ENCODE measurements at regions not wholly inside any gene's neighbourhood (a gene's known extent, or its start where the extent isn't known, plus 50 kb on each side); places are given as distances from the start of the nearest gene placed in this dataset.
A peak's percentile ranks its signal among the peaks of the same experiment; 100 is the strongest.

DNA sequence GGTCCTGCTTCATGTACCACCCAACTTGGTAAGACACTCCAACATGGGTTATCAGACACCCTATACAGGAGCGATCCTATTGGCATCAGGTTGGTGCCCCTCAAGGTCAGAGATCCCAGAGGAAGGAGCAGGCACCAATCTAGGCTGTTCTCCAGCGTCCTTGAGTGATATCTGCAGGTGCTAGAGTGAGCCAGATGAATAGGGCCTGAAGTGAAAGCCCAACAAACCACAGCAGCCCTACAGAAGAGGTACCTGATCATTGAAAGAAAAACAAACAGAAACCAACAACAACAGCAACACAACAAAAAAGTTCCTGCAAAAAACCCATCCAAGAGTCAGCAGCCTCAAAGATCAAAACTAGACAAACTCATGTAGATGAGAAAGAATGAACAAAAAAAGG lies 584.8 kb downstream of the HINT1 start (continued):
- TF ChIP-seq, protein P1, sequence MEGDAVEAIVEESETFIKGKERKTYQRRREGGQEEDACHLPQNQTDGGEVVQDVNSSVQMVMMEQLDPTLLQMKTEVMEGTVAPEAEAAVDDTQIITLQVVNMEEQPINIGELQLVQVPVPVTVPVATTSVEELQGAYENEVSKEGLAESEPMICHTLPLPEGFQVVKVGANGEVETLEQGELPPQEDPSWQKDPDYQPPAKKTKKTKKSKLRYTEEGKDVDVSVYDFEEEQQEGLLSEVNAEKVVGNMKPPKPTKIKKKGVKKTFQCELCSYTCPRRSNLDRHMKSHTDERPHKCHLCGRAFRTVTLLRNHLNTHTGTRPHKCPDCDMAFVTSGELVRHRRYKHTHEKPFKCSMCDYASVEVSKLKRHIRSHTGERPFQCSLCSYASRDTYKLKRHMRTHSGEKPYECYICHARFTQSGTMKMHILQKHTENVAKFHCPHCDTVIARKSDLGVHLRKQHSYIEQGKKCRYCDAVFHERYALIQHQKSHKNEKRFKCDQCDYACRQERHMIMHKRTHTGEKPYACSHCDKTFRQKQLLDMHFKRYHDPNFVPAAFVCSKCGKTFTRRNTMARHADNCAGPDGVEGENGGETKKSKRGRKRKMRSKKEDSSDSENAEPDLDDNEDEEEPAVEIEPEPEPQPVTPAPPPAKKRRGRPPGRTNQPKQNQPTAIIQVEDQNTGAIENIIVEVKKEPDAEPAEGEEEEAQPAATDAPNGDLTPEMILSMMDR (conservative IDR thresholded peaks at IDR 0.05; ENCODE audit: low read depth in 2 of 2), result no peak
- TF ChIP-seq, protein P2, sequence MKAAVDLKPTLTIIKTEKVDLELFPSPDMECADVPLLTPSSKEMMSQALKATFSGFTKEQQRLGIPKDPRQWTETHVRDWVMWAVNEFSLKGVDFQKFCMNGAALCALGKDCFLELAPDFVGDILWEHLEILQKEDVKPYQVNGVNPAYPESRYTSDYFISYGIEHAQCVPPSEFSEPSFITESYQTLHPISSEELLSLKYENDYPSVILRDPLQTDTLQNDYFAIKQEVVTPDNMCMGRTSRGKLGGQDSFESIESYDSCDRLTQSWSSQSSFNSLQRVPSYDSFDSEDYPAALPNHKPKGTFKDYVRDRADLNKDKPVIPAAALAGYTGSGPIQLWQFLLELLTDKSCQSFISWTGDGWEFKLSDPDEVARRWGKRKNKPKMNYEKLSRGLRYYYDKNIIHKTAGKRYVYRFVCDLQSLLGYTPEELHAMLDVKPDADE (IDR thresholded peaks at IDR 0.05), result no peak
- TF ChIP-seq ZNF331 (CRISPR knock-in tag; IDR thresholded peaks at IDR 0.05; ENCODE audit: low read depth), result no peak
- no peak for TF ChIP-seq STAT1 (IDR thresholded peaks at IDR 0.05; ENCODE audit: unreplicated experiment)
- no peak for TF ChIP-seq EZH2phosphoT487 (IDR thresholded peaks at IDR 0.05; ENCODE audit: unreplicated experiment)
- TF ChIP-seq NANOG (IDR thresholded peaks at IDR 0.05; ENCODE audit: borderline replicate concordance), result no peak
- TF ChIP-seq POLR2AphosphoS5 (IDR thresholded peaks at IDR 0.05; ENCODE audit: low read depth), result no peak

DNA sequence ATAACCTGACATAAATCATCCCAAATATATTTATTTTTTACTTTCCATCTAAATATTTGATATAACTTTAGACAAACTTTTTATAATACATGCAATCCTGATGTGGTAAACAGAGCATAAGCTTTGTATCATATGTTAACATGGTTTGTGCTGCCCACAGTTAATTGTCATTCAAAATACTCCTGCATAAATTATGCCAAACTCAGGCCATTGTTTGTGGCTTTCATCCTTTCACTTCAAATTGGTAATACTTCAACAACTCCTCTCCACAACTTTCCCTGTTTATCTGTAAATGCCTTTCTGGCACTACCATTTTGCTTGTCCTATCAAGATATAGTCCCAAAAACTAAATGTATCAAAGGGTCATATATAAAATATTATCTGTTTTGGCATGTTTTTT lies 586.7 kb downstream of the HINT1 start:
- TF ChIP-seq, protein P3, sequence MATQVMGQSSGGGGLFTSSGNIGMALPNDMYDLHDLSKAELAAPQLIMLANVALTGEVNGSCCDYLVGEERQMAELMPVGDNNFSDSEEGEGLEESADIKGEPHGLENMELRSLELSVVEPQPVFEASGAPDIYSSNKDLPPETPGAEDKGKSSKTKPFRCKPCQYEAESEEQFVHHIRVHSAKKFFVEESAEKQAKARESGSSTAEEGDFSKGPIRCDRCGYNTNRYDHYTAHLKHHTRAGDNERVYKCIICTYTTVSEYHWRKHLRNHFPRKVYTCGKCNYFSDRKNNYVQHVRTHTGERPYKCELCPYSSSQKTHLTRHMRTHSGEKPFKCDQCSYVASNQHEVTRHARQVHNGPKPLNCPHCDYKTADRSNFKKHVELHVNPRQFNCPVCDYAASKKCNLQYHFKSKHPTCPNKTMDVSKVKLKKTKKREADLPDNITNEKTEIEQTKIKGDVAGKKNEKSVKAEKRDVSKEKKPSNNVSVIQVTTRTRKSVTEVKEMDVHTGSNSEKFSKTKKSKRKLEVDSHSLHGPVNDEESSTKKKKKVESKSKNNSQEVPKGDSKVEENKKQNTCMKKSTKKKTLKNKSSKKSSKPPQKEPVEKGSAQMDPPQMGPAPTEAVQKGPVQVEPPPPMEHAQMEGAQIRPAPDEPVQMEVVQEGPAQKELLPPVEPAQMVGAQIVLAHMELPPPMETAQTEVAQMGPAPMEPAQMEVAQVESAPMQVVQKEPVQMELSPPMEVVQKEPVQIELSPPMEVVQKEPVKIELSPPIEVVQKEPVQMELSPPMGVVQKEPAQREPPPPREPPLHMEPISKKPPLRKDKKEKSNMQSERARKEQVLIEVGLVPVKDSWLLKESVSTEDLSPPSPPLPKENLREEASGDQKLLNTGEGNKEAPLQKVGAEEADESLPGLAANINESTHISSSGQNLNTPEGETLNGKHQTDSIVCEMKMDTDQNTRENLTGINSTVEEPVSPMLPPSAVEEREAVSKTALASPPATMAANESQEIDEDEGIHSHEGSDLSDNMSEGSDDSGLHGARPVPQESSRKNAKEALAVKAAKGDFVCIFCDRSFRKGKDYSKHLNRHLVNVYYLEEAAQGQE (IDR thresholded peaks at IDR 0.05; ENCODE audit: unreplicated experiment), result no peak
- TF ChIP-seq NANOG (IDR thresholded peaks at IDR 0.05; ENCODE audit: borderline replicate concordance), result 0 out of 2 replicates have a peak, but pooled peaks have one; percentile 44

More for the DNA sequence above, 586.7 kb downstream of the HINT1 start:
- Histone ChIP-seq H3K9me2 (ENCODE audit: insufficient read depth) (no peaks in the 10 kb centered on the region), H3K27ac (ENCODE audit: low read depth) (no peak overlapping the region), H3K27me3 (ENCODE audit: insufficient read depth) (no peaks in the 10 kb centered on the region), H3K79me2 (replicated peaks; ENCODE audit: insufficient read depth) (no peaks in the 10 kb centered on the region), H2AFZ (no peak overlapping the region), H3K4me3 (no peak overlapping the region), H4K20me1 (replicated peaks; ENCODE audit: insufficient read depth) (no peaks in the 10 kb centered on the region), H3K4me2 (peak overlapping the region; percentile 64), H3K36me3 (ENCODE audit: insufficient read depth) (no peaks in the 10 kb centered on the region), H3K4me1 (ENCODE audit: insufficient read depth) (peaks cover 9% of the 10 kb centered on the region), H3F3A (replicated peaks; ENCODE audit: low read depth) (no peaks in the 10 kb centered on the region)
- 0 out of 3 replicates have a peak, but pooled peaks cover 2% of the 10 kb centered on the region for H3K36me3 Mint-ChIP-seq (ENCODE audit: low read depth)
- H3K4me3 Mint-ChIP-seq, result no peak overlapping the region
- peaks cover 11% of the 10 kb centered on the region for H3K4me1 Mint-ChIP-seq
- ATAC-seq (peak; percentile 63), DNase-seq (ENCODE audit: low spot score) (peak; percentile 56)
- H3K27me3 Mint-ChIP-seq (ENCODE audit: insufficient read depth, low read depth, poor library complexity), result no peaks in the 10 kb centered on the region
- no peaks in the 10 kb centered on the region for H3K9me3 Mint-ChIP-seq
- H3K27ac Mint-ChIP-seq, result 0 out of 2 replicates have a peak overlapping the region, but pooled peaks have one; percentile 3

All from GM23338 (cell line).